ENCODE measurements at regions not wholly inside any gene's neighbourhood (a gene's known extent, or its start where the extent isn't known, plus 50 kb on each side); places are given as distances from the start of the nearest gene placed in this dataset.

GRCh38 chr15:26051761-26052675 is 188.9 kb upstream of the ATP10A start:
- H3K4me1 ChIP-seq = no peaks in the 10 kb centered on the region
- H3K4me3 ChIP-seq = no peak overlapping the region
- 50% methylated on average over 11 of the region's 14 CpGs for WGBS (ENCODE audit: insufficient coverage, low coverage, low lambda C conversion rate, missing lambda C conversion rate)
- H3K27ac ChIP-seq = no peak overlapping the region
- no peak for ATAC-seq
- no peaks in the 10 kb centered on the region for H3K9me3 ChIP-seq
- H3K36me3 ChIP-seq = no peaks in the 10 kb centered on the region
- no peak for DNase-seq
- no peak for TF ChIP-seq CTCF (IDR thresholded peaks at IDR 0.05)
- no peak for TF ChIP-seq POLR2A (IDR thresholded peaks at IDR 0.05)
- intact Hi-C loops (cut with DNase I) = loop anchor here in 1 of 2 donors (5.0 kb wide), 1 partner anchor 535 kb away; no protein-coding TSS in a partner anchor
- H3K27me3 ChIP-seq = no peaks in the 10 kb centered on the region

GRCh38 chr15:26050984-26051383 is 187.9 kb upstream of the ATP10A start:
- no peak overlapping the region for H3K4me3 ChIP-seq
- H3K9me3 ChIP-seq = no peaks in the 10 kb centered on the region
- intact Hi-C loops (cut with DNase I) = loop anchor here in 1 of 2 donors (5.0 kb wide), 1 partner anchor 534 kb away; no protein-coding TSS in a partner anchor
- no peaks in the 10 kb centered on the region for H3K4me1 ChIP-seq
- H3K36me3 ChIP-seq = no peaks in the 10 kb centered on the region
- 51% methylated on average over 4 of the region's 4 CpGs for WGBS (ENCODE audit: insufficient coverage, low coverage, low lambda C conversion rate, missing lambda C conversion rate)
- DNase-seq = no peak
- ATAC-seq = no peak
- TF ChIP-seq CTCF (IDR thresholded peaks at IDR 0.05) = no peak
- no peak for TF ChIP-seq POLR2A (IDR thresholded peaks at IDR 0.05)
- H3K27ac ChIP-seq = no peak overlapping the region
- no peaks in the 10 kb centered on the region for H3K27me3 ChIP-seq

GRCh38 chr15:26049900-26050657 is 187.0 kb upstream of the ATP10A start:
- Histone ChIP-seq H3K36me3 (no peaks in the 10 kb centered on the region), H3K27me3 (no peaks in the 10 kb centered on the region), H3K9me3 (no peaks in the 10 kb centered on the region), H3K4me1 (no peaks in the 10 kb centered on the region), H3K4me3 (no peak overlapping the region), H3K27ac (no peak overlapping the region)
- WGBS (ENCODE audit: insufficient coverage, low coverage, low lambda C conversion rate, missing lambda C conversion rate) = 64% methylated on average over 9 of the region's 9 CpGs
- TF ChIP-seq POLR2A (IDR thresholded peaks at IDR 0.05) (no peak), CTCF (IDR thresholded peaks at IDR 0.05) (no peak)
- intact Hi-C loops (cut with DNase I) = loop anchor here in 1 of 2 donors (5.0 kb wide), 1 partner anchor 533 kb away; no protein-coding TSS in a partner anchor
- ATAC-seq (no peak), DNase-seq (no peak)

- Histone ChIP-seq H3K36me3 (no peaks in the 10 kb centered on the region), H3K27me3 (no peaks in the 10 kb centered on the region), H3K9me3 (no peaks in the 10 kb centered on the region), H3K27ac (no peak overlapping the region), H3K4me1 (no peaks in the 10 kb centered on the region), H3K4me3 (no peak overlapping the region)
- no peak for ATAC-seq
- WGBS (ENCODE audit: insufficient coverage, low coverage, low lambda C conversion rate, missing lambda C conversion rate) = 100% methylated on average over 4 of the region's 7 CpGs
- DNase-seq = no peak
- TF ChIP-seq POLR2A (IDR thresholded peaks at IDR 0.05) (no peak), CTCF (IDR thresholded peaks at IDR 0.05) (no peak)
- intact Hi-C loops (cut with DNase I) = no loop called here
These were observed 185.5 kb upstream of the ATP10A start for GRCh38 chr15:26048669-26049068.
